ENCODE measurements at regions not wholly inside any gene's neighbourhood (a gene's known extent, or its start where the extent isn't known, plus 50 kb on each side); places are given as distances from the start of the nearest gene placed in this dataset.

GRCh38 chr10:34899161-34899560 lies 84.1 kb upstream of the PARD3 start:
- Histone ChIP-seq H3K4me1 (ENCODE audit: insufficient read depth, low read length) (no peaks in the 10 kb centered on the region), H3K79me2 (ENCODE audit: insufficient read depth, low read length) (no peaks in the 10 kb centered on the region), H3K4me2 (ENCODE audit: low read depth, low read length) (no peak overlapping the region), H3K27ac (ENCODE audit: extremely low read length, insufficient read depth, low read length) (no peak overlapping the region), H2AFZ (ENCODE audit: low read length) (no peak overlapping the region), H3K36me3 (replicated peaks in 1 of 2; ENCODE audit: control insufficient read depth in 1 of 2, insufficient read depth in 2 of 2, low read length in 2 of 2) (no peaks in the 10 kb centered on the region), H3K4me3 (replicated peaks in 1 of 3; ENCODE audit: insufficient read depth in 1 of 3, low read depth in 2 of 3, low read length in 3 of 3) (no peak overlapping the region), H3K27me3 (ENCODE audit: control insufficient read depth in 1 of 2, insufficient read depth in 2 of 2, low read length in 2 of 2) (no peaks in the 10 kb centered on the region; a peak in 1 of 5 replicates), H3K9ac (ENCODE audit: insufficient read depth, low read depth, low read length) (no peak overlapping the region), H4K20me1 (ENCODE audit: insufficient read depth, low read length) (no peaks in the 10 kb centered on the region), H3K9me3 (ENCODE audit: low read length) (no peaks in the 10 kb centered on the region)
- ATAC-seq (no peak), FAIRE-seq (no peak), DNase-seq (ENCODE audit: low spot score) (no peak)
- ChIA-PET CTCF (ENCODE audit: low intra/inter-chr PET ratio, low total read pairs) (no interaction called here), POLR2A (no interaction called here)
- 31% methylated on average over 8 of the region's 8 CpGs for WGBS (ENCODE audit: low lambda C conversion rate)
- no TSS peak for BruUV-seq (replicated peaks)
- TF ChIP-seq THYN1 (CRISPR knock-in tag; IDR thresholded peaks at IDR 0.05; ENCODE audit: borderline replicate concordance, low read depth): no peak
- no peak for TF ChIP-seq AHR (CRISPR knock-in tag; IDR thresholded peaks at IDR 0.05)
- no peak for TF ChIP-seq SP1 (IDR thresholded peaks at IDR 0.05)
- no peak for TF ChIP-seq SP1 (CRISPR knock-in tag; IDR thresholded peaks at IDR 0.05)
- no peak for TF ChIP-seq HMGXB3 (CRISPR knock-in tag; IDR thresholded peaks at IDR 0.05; ENCODE audit: borderline replicate concordance)
- TF ChIP-seq U2AF1 (optimal IDR thresholded peaks at IDR 0.05; ENCODE audit: low read depth, low read length): no peak
- no peak for TF ChIP-seq ZHX1 (CRISPR knock-in tag; IDR thresholded peaks at IDR 0.05; ENCODE audit: low read depth)
- TF ChIP-seq ZNF569 (CRISPR knock-in tag; IDR thresholded peaks at IDR 0.05; ENCODE audit: borderline replicate concordance): no peak
- in situ Hi-C loops (cut with HindIII; ENCODE audit: extremely low pct_ligation_motif_present, low pct_unique_long_range_greater_than_20kb) (no loop called here), intact Hi-C loops (cut with micrococcal nuclease; ENCODE audit: unreplicated experiment) (no loop called here)
